ENCODE measurements at regions not wholly inside any gene's neighbourhood (a gene's known extent, or its start where the extent isn't known, plus 50 kb on each side); places are given as distances from the start of the nearest gene placed in this dataset.

DNA sequence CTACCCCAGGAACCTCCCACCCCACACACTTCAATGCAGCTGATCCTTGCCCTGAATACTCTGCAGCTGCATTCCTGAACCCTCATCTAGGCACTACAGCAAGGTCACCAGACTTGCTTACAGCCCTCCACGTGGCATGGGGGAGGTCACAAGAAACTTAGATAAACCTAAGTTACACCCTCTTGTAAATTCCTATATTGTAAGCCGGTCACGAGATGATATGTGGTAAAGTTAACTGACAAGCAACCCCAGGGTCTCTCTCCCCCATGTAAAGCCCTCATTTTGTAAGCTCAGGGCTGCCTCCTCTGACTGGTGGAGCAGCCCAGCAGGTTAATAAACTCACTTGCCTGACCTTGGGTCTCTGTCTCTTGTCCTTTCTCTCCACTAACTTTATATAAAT is 570.7 kb downstream of the PCDH7 start:
- TF ChIP-seq ELK1 (IDR thresholded peaks at IDR 0.05; ENCODE audit: low read depth, low read length) (no peak), PBX3 (IDR thresholded peaks at IDR 0.05) (no peak), CHD2 (IDR thresholded peaks at IDR 0.05; ENCODE audit: low read length, partially characterized antibody) (no peak)
